CD14-positive monocyte (primary cell): ENCODE measurements at regions not wholly inside any gene's neighbourhood (a gene's known extent, or its start where the extent isn't known, plus 50 kb on each side); places are given as distances from the start of the nearest gene placed in this dataset.

Experiments
- DNase-seq, 3 donors: peaks; one replicate each; pipeline ENCODE4 v3.0.0-alpha.2; 2011 to 2022
- H2AFZ ChIP-seq: 2 replicates; pipeline ENCODE4 v1.6.0; 2012; ENCODE audit warnings: mild to moderate bottlenecking, low read depth, low read length, inconsistent platforms; ENCODE audit not compliant: insufficient read depth, poor library complexity, severe bottlenecking
- H3K27ac ChIP-seq, 2 donors: 1 replicate in 1 of 2; 2 replicates in 1 of 2; pipeline ENCODE4 v1.5.1; 2012 to 2013; ENCODE audit warnings: low read length in 2 of 2, control low read depth in 1 of 2, inconsistent platforms in 1 of 2, low read depth in 1 of 2, mild to moderate bottlenecking in 1 of 2
- H3K27me3 ChIP-seq, 2 donors: one replicate each; pipeline versions ENCODE4 v1.6.0 to v1.6.1; 2011 to 2013; ENCODE audit warnings: low read length in 2 of 2; ENCODE audit not compliant: control insufficient read depth in 2 of 2, insufficient read depth in 2 of 2
- H3K36me3 ChIP-seq, 2 donors: replicated peaks in 1 of 2; 1 replicate in 1 of 2; 2 replicates in 1 of 2; pipeline versions ENCODE4 v1.5.1 to v1.6.1; 2012 to 2013; ENCODE audit warnings: low read length in 2 of 2, control low read depth in 1 of 2, inconsistent platforms in 1 of 2, mild to moderate bottlenecking in 1 of 2; ENCODE audit not compliant: insufficient read depth in 2 of 2, control insufficient read depth in 1 of 2
- H3K4me1 ChIP-seq, 2 donors: 1 replicate in 1 of 2; 2 replicates in 1 of 2; pipeline versions ENCODE4 v1.5.1 to v1.6.1; 2012 to 2013; ENCODE audit warnings: low read length in 2 of 2, control low read depth in 1 of 2, inconsistent platforms in 1 of 2, mild to moderate bottlenecking in 1 of 2, moderate library complexity in 1 of 2; ENCODE audit not compliant: insufficient read depth in 2 of 2, control insufficient read depth in 1 of 2
- H3K4me2 ChIP-seq: replicated peaks from 2 replicates; pipeline ENCODE3; 2012; ENCODE audit warnings: low read length, moderate library complexity, mild to moderate bottlenecking; ENCODE audit not compliant: poor library complexity, severe bottlenecking; ENCODE audit errors: extremely low read depth
- H3K4me3 ChIP-seq, 3 experiments: fragments of 200-600 bp in 1 of 3; sonication (generic) in 1 of 3; replicated peaks in 1 of 3; 1 replicate in 2 of 3; 2 replicates in 1 of 3; pipeline ENCODE4 v1.5.1; 2011 to 2013; ENCODE audit warnings: low read length in 3 of 3, mild to moderate bottlenecking in 3 of 3, control low read depth in 2 of 3, low read depth in 2 of 3, inconsistent platforms in 1 of 3, moderate library complexity in 1 of 3
- H3K79me2 ChIP-seq: 2 replicates; pipeline ENCODE4 v1.6.0; 2012; ENCODE audit warnings: mild to moderate bottlenecking, control low read depth, inconsistent platforms, low read length, moderate library complexity; ENCODE audit not compliant: insufficient read depth
- H3K9ac ChIP-seq: 2 replicates; pipeline ENCODE4 v1.6.0; 2017; ENCODE audit warnings: low read length, mild to moderate bottlenecking; ENCODE audit not compliant: insufficient read depth, poor library complexity, severe bottlenecking
- H3K9me3 ChIP-seq, 2 donors: replicated peaks in 1 of 2; 1 replicate in 1 of 2; 2 replicates in 1 of 2; pipeline versions ENCODE4 v1.5.1 to v1.6.1; 2012 to 2013; ENCODE audit warnings: low read length in 2 of 2, control low read depth in 1 of 2; ENCODE audit not compliant: control insufficient read depth in 1 of 2, insufficient read depth in 1 of 2
- H4K20me1 ChIP-seq: 2 replicates; pipeline ENCODE4 v1.6.0; 2012; ENCODE audit warnings: mild to moderate bottlenecking, low read length, control low read depth, moderate library complexity; ENCODE audit not compliant: insufficient read depth
- H3K27ac Mint-ChIP-seq, 7 donors: one replicate each; pipeline ENCODE4 v1.8.0; 2020; ENCODE audit warnings: mild to moderate bottlenecking in 7 of 7, mixed read lengths in 7 of 7, moderate library complexity in 6 of 7, inconsistent platforms in 2 of 7
- H3K27me3 Mint-ChIP-seq, 3 donors: one replicate each; pipeline ENCODE4 v1.8.0; 2021 to 2022; ENCODE audit warnings: low read depth in 3 of 3, mild to moderate bottlenecking in 3 of 3, mixed read lengths in 3 of 3, moderate library complexity in 3 of 3, inconsistent platforms in 1 of 3
- H3K36me3 Mint-ChIP-seq, 2 donors: one replicate each; pipeline ENCODE4 v1.8.0; 2020; ENCODE audit warnings: mixed read lengths in 2 of 2, inconsistent platforms in 1 of 2, mild to moderate bottlenecking in 1 of 2
- H3K4me1 Mint-ChIP-seq: one replicate; pipeline ENCODE4 v1.8.0; 2020; ENCODE audit warnings: mild to moderate bottlenecking, mixed read lengths
- H3K4me3 Mint-ChIP-seq, 2 donors: one replicate each; pipeline ENCODE4 v1.8.0; 2020; ENCODE audit warnings: mild to moderate bottlenecking in 2 of 2, mixed read lengths in 2 of 2, moderate library complexity in 1 of 2
- H3K9me3 Mint-ChIP-seq, 7 donors: one replicate each; pipeline ENCODE4 v1.8.0; 2020 to 2022; ENCODE audit warnings: mixed read lengths in 7 of 7, mild to moderate bottlenecking in 6 of 7, moderate library complexity in 6 of 7, inconsistent platforms in 2 of 7
- CTCF ChIP-seq: fragments of 200-600 bp; IDR thresholded peaks from one replicate; pipeline ENCODE4 v1.8.0; 2022; ENCODE audit warnings: antibody characterized with exemption, mild to moderate bottlenecking
- WGBS: methylation state at CpG from one replicate; pipeline ENCODE4 v1.1.5; 2013; ENCODE audit warnings: missing lambda C conversion rate; ENCODE audit not compliant: insufficient coverage; 5-methylcytosine and 5-hydroxymethylcytosine counted together
- intact Hi-C, 2 donors: fragments of 100-400 bp; cut with micrococcal nuclease; formaldehyde crosslinking; loops; one replicate each; pipeline versions ENCODE4 v1.15.0 to v1.15.1; 2023

- Histone ChIP-seq H3K4me1 (no peaks in the 10 kb centered on the region), H3K9me3 (no peaks in the 10 kb centered on the region), H3K4me3 (no peak overlapping the region), H3K27ac (no peak overlapping the region), H3K79me2 (no peaks in the 10 kb centered on the region), H3K27me3 (no peaks in the 10 kb centered on the region), H3K4me2 (no peak overlapping the region), H4K20me1 (no peaks in the 10 kb centered on the region), H2AFZ (no peak overlapping the region), H3K36me3 (no peaks in the 10 kb centered on the region), H3K9ac (no peak overlapping the region)
- no peaks in the 10 kb centered on the region for H3K36me3 Mint-ChIP-seq
- H3K4me3 Mint-ChIP-seq: no peak overlapping the region
- no peak for DNase-seq
- H3K27ac Mint-ChIP-seq: no peak overlapping the region
- peaks cover 1% of the 10 kb centered on the region for H3K4me1 Mint-ChIP-seq
- peaks cover 0 to 4% (median 0%) of the 10 kb centered on the region in 7 donors for H3K9me3 Mint-ChIP-seq
- no peak for TF ChIP-seq CTCF
- WGBS: no CpG with 5 or more reads among the region's 1 CpG
- H3K27me3 Mint-ChIP-seq: peaks cover 4 to 6% (median 5%) of the 10 kb centered on the region in 3 donors
- intact Hi-C loops: no loop called here
Observed at GRCh38 chr18:2410688-2411087, 160.6 kb downstream of the METTL4 start.

GRCh38 chr18:2411381-2411960 is 159.8 kb downstream of the METTL4 start:
- no peaks in the 10 kb centered on the region for H3K27me3 ChIP-seq
- intact Hi-C loops: no loop called here
- no peaks in the 10 kb centered on the region for H3K36me3 ChIP-seq
- no peak overlapping the region for H3K4me2 ChIP-seq
- Mint-ChIP-seq H3K4me1 (peaks cover 1% of the 10 kb centered on the region), H3K9me3 (peaks cover 0 to 2% (median 0%) of the 10 kb centered on the region in 7 donors), H3K4me3 (no peak overlapping the region), H3K27ac (no peak overlapping the region), H3K27me3 (peaks cover 3 to 5% (median 4%) of the 10 kb centered on the region in 3 donors), H3K36me3 (no peaks in the 10 kb centered on the region)
- no peak for DNase-seq
- H3K4me1 ChIP-seq: no peaks in the 10 kb centered on the region
- H3K79me2 ChIP-seq: no peaks in the 10 kb centered on the region
- TF ChIP-seq CTCF: no peak
- no peak overlapping the region for H3K9ac ChIP-seq
- H3K9me3 ChIP-seq: no peaks in the 10 kb centered on the region
- no peak overlapping the region for H2AFZ ChIP-seq
- no peak overlapping the region for H3K27ac ChIP-seq
- H4K20me1 ChIP-seq: no peaks in the 10 kb centered on the region
- no peak overlapping the region for H3K4me3 ChIP-seq
- 71% methylated on average over 1 of the region's 1 CpG for WGBS
